ENCODE measurements at regions not wholly inside any gene's neighbourhood (a gene's known extent, or its start where the extent isn't known, plus 50 kb on each side); places are given as distances from the start of the nearest gene placed in this dataset.

DNA sequence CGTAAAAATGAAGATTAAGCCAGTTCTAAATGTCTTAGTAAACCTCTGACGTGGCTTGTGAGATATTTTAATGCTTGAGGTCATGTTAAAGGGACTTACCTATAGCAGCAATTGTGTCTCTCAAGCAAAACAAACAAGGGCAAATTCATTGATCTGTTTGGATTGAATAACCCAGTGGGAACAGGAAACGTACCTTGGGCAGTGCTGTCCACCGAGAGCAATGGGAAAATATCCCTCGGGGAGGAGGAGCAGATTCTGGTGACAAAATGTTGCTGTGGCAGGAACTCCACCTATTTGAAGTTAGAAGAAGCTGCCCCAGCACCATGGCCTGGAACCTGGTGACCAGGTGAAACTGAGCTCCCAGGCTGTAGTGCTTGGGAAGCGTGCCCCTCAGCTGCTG, 107.1 kb upstream of the FZD8 start:
- no peak for DNase-seq (ENCODE audit: low read depth, low spot score)
- WGBS (ENCODE audit: insufficient coverage, insufficient read length): no CpG with 5 or more reads among the region's 6 CpGs
- no peak overlapping the region for H3K27ac ChIP-seq (ENCODE audit: low read length)
- H3K36me3 ChIP-seq (ENCODE audit: control insufficient read depth, insufficient read depth, low read length): no peaks in the 10 kb centered on the region
- no peaks in the 10 kb centered on the region for H3K27me3 ChIP-seq (ENCODE audit: control insufficient read depth, insufficient read depth, low read length)
- H3K4me1 ChIP-seq (ENCODE audit: control insufficient read depth, insufficient read depth, low read length): no peaks in the 10 kb centered on the region
- no peak overlapping the region for H3K4me3 ChIP-seq (ENCODE audit: low read length)
- no peaks in the 10 kb centered on the region for H3K9me3 ChIP-seq (ENCODE audit: control insufficient read depth, insufficient read depth, low read length)

- Histone ChIP-seq H3K4me3 (ENCODE audit: low read length) (no peak overlapping the region), H3K4me1 (ENCODE audit: control insufficient read depth, insufficient read depth, low read length) (no peaks in the 10 kb centered on the region), H3K27me3 (ENCODE audit: control insufficient read depth, insufficient read depth, low read length) (no peaks in the 10 kb centered on the region), H3K36me3 (ENCODE audit: control insufficient read depth, insufficient read depth, low read length) (no peaks in the 10 kb centered on the region), H3K9me3 (ENCODE audit: control insufficient read depth, insufficient read depth, low read length) (no peaks in the 10 kb centered on the region), H3K27ac (ENCODE audit: low read length) (no peak overlapping the region)
- DNase-seq (ENCODE audit: low read depth, low spot score): no peak
- no CpG with 5 or more reads among the region's 4 CpGs for WGBS (ENCODE audit: insufficient coverage, insufficient read length)
Observed at GRCh38 chr10:35745617-35746403, 103.7 kb upstream of the FZD8 start.

DNA sequence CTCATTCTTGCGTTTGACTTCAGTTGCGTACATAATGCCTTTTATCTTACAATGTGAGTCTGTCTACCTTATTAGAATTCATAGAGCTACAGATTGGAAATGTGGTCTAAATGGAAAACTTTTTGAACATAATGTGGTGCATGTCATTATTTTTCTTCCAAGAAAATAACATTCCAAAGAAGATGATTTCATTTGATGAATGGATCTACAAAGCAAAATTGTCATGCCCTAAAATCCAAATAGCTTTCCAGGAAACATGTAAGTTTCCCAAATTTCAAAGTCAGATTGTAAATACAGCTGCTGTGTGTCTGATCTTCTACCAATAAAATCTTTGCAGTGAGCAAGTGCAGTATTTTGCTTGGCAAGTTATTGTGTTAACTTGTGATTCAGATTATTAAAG, 101.8 kb upstream of the FZD8 start:
- Histone ChIP-seq H3K36me3 (ENCODE audit: control insufficient read depth, insufficient read depth, low read length) (no peaks in the 10 kb centered on the region), H3K4me3 (ENCODE audit: low read length) (no peak overlapping the region), H3K27ac (ENCODE audit: low read length) (no peak overlapping the region), H3K27me3 (ENCODE audit: control insufficient read depth, insufficient read depth, low read length) (no peaks in the 10 kb centered on the region), H3K4me1 (ENCODE audit: control insufficient read depth, insufficient read depth, low read length) (no peaks in the 10 kb centered on the region), H3K9me3 (ENCODE audit: control insufficient read depth, insufficient read depth, low read length) (no peaks in the 10 kb centered on the region)
- no CpG with 5 or more reads among the region's 2 CpGs for WGBS (ENCODE audit: insufficient coverage, insufficient read length)
- DNase-seq (ENCODE audit: low read depth, low spot score): no peak

DNA sequence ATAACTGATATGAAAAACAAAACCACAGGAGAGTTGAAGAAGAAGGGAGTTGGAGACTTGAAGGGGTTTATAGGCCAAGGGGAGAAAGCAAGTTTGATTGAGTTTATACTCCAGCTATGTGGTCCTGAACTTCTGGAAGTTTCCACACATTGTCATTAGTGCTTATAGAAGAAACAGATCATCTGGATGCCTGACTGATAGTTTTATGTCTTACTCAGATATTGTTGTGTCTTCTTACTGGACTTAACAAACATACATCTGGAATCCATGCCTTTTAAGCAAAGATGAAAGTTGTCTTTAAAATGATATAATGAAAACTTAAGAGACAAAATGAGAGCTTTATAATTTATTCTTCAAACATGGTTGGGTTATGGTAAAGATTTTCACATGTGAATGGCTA, 101.3 kb upstream of the FZD8 start:
- no peak for DNase-seq (ENCODE audit: low read depth, low spot score)
- Histone ChIP-seq H3K27ac (ENCODE audit: low read length) (no peak overlapping the region), H3K4me3 (ENCODE audit: low read length) (no peak overlapping the region), H3K27me3 (ENCODE audit: control insufficient read depth, insufficient read depth, low read length) (no peaks in the 10 kb centered on the region), H3K4me1 (ENCODE audit: control insufficient read depth, insufficient read depth, low read length) (no peaks in the 10 kb centered on the region), H3K36me3 (ENCODE audit: control insufficient read depth, insufficient read depth, low read length) (no peaks in the 10 kb centered on the region), H3K9me3 (ENCODE audit: control insufficient read depth, insufficient read depth, low read length) (no peaks in the 10 kb centered on the region)

DNA sequence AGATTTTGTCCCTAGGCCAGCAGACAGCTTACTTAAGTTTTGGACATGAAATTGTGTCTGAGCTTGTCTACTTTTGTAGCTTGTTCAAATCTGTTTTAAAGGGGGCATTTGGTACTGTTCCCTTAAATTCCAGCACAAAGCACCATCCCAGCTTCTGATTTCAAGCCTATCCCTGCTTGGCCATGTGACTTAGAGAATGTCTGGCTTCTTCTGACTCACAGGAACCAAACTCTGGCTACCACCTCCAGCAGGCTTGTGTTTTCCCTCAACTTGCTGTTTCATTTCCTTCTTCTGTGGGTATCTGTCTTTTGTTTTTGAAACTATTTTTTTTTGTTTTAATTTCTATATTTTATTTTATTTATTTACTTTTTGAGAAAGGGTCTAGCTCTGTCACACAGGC, 97.9 kb upstream of the FZD8 start:
- H3K27me3 ChIP-seq (ENCODE audit: control insufficient read depth, insufficient read depth, low read length): no peaks in the 10 kb centered on the region

GRCh38 chr10:35735412-35735811, 93.3 kb upstream of the FZD8 start:
- DNase-seq (ENCODE audit: low read depth, low spot score): no peak
- Histone ChIP-seq H3K4me1 (ENCODE audit: control insufficient read depth, insufficient read depth, low read length) (no peaks in the 10 kb centered on the region), H3K36me3 (ENCODE audit: control insufficient read depth, insufficient read depth, low read length) (no peaks in the 10 kb centered on the region), H3K27ac (ENCODE audit: low read length) (no peak overlapping the region), H3K4me3 (ENCODE audit: low read length) (no peak overlapping the region), H3K9me3 (ENCODE audit: control insufficient read depth, insufficient read depth, low read length) (no peaks in the 10 kb centered on the region), H3K27me3 (ENCODE audit: control insufficient read depth, insufficient read depth, low read length) (no peaks in the 10 kb centered on the region)
- WGBS (ENCODE audit: insufficient coverage, insufficient read length): no CpG with 5 or more reads among the region's 5 CpGs

More for the DNA sequence above, 97.9 kb upstream of the FZD8 start:
- H3K36me3 ChIP-seq (ENCODE audit: control insufficient read depth, insufficient read depth, low read length): no peaks in the 10 kb centered on the region
- H3K4me3 ChIP-seq (ENCODE audit: low read length): no peak overlapping the region
- no peak for DNase-seq (ENCODE audit: low read depth, low spot score)
- no peak overlapping the region for H3K27ac ChIP-seq (ENCODE audit: low read length)
- no peaks in the 10 kb centered on the region for H3K9me3 ChIP-seq (ENCODE audit: control insufficient read depth, insufficient read depth, low read length)
- no peaks in the 10 kb centered on the region for H3K4me1 ChIP-seq (ENCODE audit: control insufficient read depth, insufficient read depth, low read length)

GRCh38 chr10:35731828-35732227, 89.7 kb upstream of the FZD8 start:
- Histone ChIP-seq H3K4me1 (ENCODE audit: control insufficient read depth, insufficient read depth, low read length) (no peaks in the 10 kb centered on the region), H3K27me3 (ENCODE audit: control insufficient read depth, insufficient read depth, low read length) (no peaks in the 10 kb centered on the region), H3K36me3 (ENCODE audit: control insufficient read depth, insufficient read depth, low read length) (no peaks in the 10 kb centered on the region), H3K4me3 (ENCODE audit: low read length) (no peak overlapping the region), H3K27ac (ENCODE audit: low read length) (no peak overlapping the region), H3K9me3 (ENCODE audit: control insufficient read depth, insufficient read depth, low read length) (no peaks in the 10 kb centered on the region)
- no CpG with 5 or more reads among the region's 1 CpG for WGBS (ENCODE audit: insufficient coverage, insufficient read length)
- DNase-seq (ENCODE audit: low read depth, low spot score): no peak

DNA sequence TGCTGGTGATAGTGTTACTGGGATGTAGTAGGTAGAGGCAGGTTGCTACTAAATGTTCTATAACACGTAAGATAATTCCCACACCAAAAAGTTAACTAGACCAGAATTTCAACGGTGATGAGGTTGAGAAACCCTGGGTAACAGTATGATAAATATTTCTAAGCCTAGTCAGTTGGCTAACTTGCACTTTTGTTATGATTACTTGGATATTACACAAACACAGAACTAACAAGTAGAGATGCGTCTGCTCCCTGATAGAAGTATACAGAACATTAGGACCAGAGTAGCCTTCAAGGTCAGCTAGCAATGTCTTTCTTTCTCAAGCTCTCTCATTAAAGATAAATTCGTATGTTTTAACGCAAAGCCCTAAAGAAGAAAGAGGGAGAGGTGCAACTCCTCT, 86.2 kb upstream of the FZD8 start:
- Histone ChIP-seq H3K27ac (ENCODE audit: low read length) (no peak overlapping the region), H3K27me3 (ENCODE audit: control insufficient read depth, insufficient read depth, low read length) (no peaks in the 10 kb centered on the region), H3K36me3 (ENCODE audit: control insufficient read depth, insufficient read depth, low read length) (no peaks in the 10 kb centered on the region), H3K9me3 (ENCODE audit: control insufficient read depth, insufficient read depth, low read length) (no peaks in the 10 kb centered on the region), H3K4me1 (ENCODE audit: control insufficient read depth, insufficient read depth, low read length) (no peaks in the 10 kb centered on the region), H3K4me3 (ENCODE audit: low read length) (no peak overlapping the region)
- WGBS (ENCODE audit: insufficient coverage, insufficient read length): no CpG with 5 or more reads among the region's 5 CpGs
- DNase-seq (ENCODE audit: low read depth, low spot score): no peak

- Histone ChIP-seq H3K9me3 (ENCODE audit: control insufficient read depth, insufficient read depth, low read length) (no peaks in the 10 kb centered on the region), H3K4me3 (ENCODE audit: low read length) (no peak overlapping the region), H3K36me3 (ENCODE audit: control insufficient read depth, insufficient read depth, low read length) (no peaks in the 10 kb centered on the region), H3K4me1 (ENCODE audit: control insufficient read depth, insufficient read depth, low read length) (no peaks in the 10 kb centered on the region), H3K27me3 (ENCODE audit: control insufficient read depth, insufficient read depth, low read length) (no peaks in the 10 kb centered on the region), H3K27ac (ENCODE audit: low read length) (no peak overlapping the region)
- no peak for DNase-seq (ENCODE audit: low read depth, low spot score)
- WGBS (ENCODE audit: insufficient coverage, insufficient read length): no CpG with 5 or more reads among the region's 2 CpGs
Observed at GRCh38 chr10:35726846-35727245, 84.8 kb upstream of the FZD8 start.

DNA sequence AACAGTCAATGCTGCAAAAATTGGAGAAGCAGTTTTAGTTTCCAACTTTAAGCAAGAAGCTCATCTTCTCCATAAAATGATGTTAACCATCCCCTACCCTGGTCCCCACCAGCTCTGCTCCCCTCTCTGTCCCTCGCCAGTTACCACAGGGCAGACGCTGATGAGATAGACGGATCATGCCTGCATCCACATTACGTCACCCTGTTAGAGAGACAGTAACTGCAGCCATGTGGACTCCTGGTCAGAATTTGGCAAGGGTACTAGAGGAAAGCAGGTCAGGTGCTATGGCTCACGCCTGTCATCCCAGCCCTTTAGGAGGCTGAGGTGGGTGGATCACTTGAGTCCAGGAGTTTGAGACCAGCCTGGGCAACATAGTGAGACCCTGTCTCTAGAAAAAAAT, 81.9 kb upstream of the FZD8 start:
- H3K27ac ChIP-seq (ENCODE audit: low read length): no peak overlapping the region
- no peaks in the 10 kb centered on the region for H3K27me3 ChIP-seq (ENCODE audit: control insufficient read depth, insufficient read depth, low read length)
- H3K4me1 ChIP-seq (ENCODE audit: control insufficient read depth, insufficient read depth, low read length): no peaks in the 10 kb centered on the region
- no peaks in the 10 kb centered on the region for H3K9me3 ChIP-seq (ENCODE audit: control insufficient read depth, insufficient read depth, low read length)
- no CpG with 5 or more reads among the region's 5 CpGs for WGBS (ENCODE audit: insufficient coverage, insufficient read length)
- no peaks in the 10 kb centered on the region for H3K36me3 ChIP-seq (ENCODE audit: control insufficient read depth, insufficient read depth, low read length)
- DNase-seq (ENCODE audit: low read depth, low spot score): no peak
- H3K4me3 ChIP-seq (ENCODE audit: low read length): no peak overlapping the region

DNA sequence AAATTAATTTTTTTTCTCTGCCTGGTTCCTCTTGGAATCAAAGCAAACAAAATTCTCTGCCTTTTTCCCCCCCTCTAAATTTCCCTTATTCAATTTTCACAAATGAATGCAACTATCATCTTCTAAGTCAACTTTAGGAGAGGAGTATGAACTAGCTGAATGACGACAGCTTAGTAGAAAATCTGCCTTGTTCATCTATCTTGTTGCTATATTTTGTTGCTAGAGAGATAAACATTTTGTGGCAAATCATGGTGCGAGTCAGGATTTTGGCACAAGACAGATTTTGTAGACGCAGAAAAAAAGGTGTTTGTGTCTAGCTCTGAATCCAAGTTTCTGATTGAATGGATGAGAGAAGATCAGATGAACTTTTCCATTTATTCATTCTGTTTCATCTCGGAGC, 81.0 kb upstream of the FZD8 start:
- Histone ChIP-seq H3K4me1 (ENCODE audit: control insufficient read depth, insufficient read depth, low read length) (no peaks in the 10 kb centered on the region), H3K36me3 (ENCODE audit: control insufficient read depth, insufficient read depth, low read length) (no peaks in the 10 kb centered on the region), H3K27me3 (ENCODE audit: control insufficient read depth, insufficient read depth, low read length) (no peaks in the 10 kb centered on the region), H3K4me3 (ENCODE audit: low read length) (no peak overlapping the region), H3K27ac (ENCODE audit: low read length) (no peak overlapping the region), H3K9me3 (ENCODE audit: control insufficient read depth, insufficient read depth, low read length) (no peaks in the 10 kb centered on the region)
- no CpG with 5 or more reads among the region's 4 CpGs for WGBS (ENCODE audit: insufficient coverage, insufficient read length)
- no peak for DNase-seq (ENCODE audit: low read depth, low spot score)

Data from iPS DF 6.9 (cell line).